ENCODE measurements at regions not wholly inside any gene's neighbourhood (a gene's known extent, or its start where the extent isn't known, plus 50 kb on each side); places are given as distances from the start of the nearest gene placed in this dataset.
"Not testable (repeated sequence)": the region's sequence is repeated elsewhere in the genome, so short reads cannot be mapped to it uniquely, and the experiment has no call there.

DNA sequence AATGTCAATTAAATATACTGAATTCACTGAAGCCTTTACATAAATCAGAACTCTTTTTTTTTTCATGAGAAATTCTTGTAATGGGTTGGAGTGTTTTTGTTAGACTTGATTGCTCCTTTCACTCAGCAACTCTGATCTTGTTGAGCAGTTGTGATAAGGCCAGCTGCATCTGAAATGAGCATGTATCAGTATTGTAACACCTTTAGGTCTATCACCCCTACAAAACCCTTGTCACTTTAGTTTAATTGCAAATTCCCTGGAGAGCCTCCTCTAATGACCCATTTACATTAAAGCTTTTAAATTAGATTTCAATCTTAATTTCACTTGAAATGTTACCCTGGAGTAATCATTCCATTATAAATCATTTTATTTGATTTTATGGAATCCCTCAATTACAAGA, 346.8 kb upstream of the TCF4 start:
- no peak for DNase-seq (ENCODE audit: low spot score)

DNA sequence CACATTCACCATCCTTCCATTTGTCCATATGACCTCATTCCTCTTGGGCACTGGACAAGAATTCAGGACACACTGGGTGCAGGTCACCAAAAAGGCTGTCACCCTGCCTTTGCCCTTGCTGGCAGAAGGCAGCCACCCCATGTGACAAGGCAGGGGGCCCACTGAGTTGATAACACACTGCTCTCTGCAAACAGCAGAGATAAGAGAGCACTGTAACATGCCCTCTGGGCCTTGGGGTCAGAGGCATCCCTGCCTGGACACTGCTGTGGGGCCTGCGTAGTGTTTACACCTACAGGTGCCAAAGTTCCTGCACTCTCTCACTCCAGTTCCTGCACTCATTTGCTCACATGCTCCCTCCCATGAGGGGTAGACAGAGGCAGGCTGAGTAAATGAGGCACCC, 344.7 kb upstream of the TCF4 start:
- no peak for DNase-seq (ENCODE audit: low spot score)

DNA sequence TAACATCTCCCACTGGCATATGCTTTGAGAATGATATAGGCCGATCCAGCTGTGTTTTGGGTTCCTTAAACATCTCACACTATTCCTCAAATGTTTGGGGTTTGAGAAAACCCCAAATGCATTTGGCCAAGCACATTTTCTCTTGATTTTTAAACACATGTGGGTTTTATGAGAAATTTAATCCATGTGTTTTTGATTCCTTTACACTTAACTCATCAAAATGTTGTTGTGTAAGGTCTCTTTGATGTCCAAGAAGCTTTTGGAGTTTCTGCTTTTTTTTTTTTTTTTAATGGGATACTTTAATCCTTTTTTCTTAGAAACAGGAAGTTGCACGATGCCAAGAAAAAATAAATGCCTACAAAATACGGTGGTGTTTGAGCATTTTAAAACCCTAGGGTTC, 339.8 kb upstream of the TCF4 start:
- no peak for DNase-seq (ENCODE audit: low spot score)

DNA sequence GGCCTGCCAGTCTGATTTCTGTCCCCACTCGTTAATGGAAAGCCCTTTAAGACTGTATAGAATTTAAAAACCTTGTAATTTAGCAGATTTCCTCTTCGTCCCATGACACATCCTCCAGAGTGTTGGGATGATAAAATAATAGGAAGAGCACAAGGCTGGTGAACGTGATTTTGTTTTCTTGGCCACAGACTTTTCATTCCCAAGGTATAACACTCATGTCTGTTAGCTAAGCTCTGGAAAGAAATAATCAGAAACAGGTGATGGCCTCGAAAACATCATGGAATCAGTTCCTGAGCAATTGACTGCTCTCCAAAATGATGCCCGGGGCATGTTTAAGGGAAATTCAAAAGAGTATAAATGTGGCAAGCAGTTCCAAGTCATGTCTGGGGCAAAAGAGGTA, 337.8 kb upstream of the TCF4 start:
- DNase-seq (ENCODE audit: low spot score) = no peak

DNA sequence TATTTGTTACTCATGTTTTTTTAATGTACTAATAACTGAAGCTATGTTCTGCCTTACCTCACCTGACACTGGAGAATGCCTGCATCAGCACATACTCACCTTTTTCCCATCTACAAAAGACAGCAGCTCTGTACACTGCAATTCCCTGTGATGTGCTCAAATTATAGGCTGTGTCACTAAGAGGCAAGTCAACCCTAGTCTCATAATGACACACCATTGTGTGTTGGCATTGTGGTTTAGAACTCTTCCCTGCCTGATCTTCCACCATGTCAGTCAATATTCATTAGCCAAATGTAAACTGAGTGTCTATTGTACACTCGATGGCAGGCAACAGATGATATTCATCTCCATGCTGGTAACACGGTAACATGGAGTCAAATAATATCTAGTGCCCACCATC, 332.1 kb upstream of the TCF4 start:
- DNase-seq (ENCODE audit: low spot score) = no peak

DNA sequence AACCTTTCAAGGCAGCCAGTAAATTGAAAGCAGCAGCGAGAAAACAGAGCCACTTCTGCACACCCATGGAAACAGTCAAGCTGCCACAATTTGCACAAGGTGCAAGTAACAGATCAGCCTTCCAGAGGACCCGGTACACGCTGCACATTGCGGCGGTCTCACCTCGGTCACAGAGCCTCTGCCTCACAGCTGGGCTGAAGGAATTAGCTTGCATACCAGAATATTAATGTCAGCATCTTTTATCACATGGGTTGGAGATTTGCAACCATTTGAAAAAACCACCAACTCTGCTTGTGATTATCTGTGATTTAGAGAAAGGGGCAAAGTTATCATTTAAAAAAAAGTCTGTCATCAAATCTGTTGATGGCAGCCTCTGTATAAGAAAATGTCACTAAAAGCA, 330.5 kb upstream of the TCF4 start:
- DNase-seq (ENCODE audit: low spot score) = no peak

DNA sequence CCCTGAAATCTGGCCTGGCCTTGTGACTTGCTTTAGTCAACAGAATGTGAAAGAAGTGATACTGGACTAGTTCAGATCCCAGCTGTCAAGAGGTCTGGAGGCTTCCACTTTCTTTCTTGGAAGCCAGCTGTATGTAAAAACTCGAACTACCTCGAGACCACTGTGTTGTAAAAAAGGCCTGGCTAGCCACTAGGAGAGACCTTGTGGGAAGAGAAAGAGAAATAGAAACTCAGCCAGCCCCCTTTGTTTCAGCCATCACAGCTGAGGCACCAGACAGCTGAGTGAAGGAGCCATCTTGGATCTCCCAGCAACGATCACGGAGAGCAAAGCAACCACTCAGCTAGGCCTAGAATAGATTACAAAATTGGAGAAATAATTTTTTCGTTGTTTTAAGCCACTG, 324.9 kb upstream of the TCF4 start:
- no peak for DNase-seq (ENCODE audit: low spot score)

DNA sequence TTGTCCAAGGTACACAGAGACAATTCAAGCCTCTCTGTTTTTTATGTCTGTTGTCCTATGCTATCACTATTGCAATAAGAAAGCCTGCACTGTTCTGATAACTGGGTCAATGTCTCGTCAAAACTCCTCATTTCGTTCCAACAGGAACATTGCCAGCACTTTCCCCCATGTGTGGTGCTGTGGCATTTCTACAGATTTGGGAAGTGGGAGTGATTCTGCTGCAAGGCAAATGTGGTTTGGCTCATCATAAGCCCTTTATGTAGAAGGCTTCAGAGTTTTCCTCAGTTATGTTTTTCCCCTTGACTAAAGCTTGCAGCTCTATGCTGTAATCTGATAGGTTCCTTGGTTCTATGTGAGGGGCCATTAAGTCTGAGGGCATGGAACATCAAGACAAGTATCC, 324.1 kb upstream of the TCF4 start:
- no peak for DNase-seq (ENCODE audit: low spot score)

DNA sequence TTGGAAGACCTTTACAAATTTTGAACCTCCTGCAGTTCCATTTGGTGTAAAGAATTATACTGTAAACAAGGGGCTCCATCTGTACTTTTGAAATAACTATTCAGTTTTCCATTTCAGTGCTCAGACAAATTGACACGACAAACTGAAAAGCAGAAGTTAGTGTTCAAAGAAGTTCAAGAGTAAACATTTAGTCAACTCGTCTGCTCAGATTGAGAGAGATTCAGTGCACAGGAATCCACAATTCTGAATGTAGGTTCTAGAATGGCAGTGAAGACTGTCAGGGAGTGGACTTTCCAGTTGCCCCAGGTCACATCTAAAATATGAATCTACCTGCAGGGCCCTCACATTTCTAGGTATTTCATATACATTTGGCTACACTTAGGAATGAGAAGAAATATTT, 322.3 kb upstream of the TCF4 start:
- peak; percentile 24 for DNase-seq (ENCODE audit: low spot score)

DNA sequence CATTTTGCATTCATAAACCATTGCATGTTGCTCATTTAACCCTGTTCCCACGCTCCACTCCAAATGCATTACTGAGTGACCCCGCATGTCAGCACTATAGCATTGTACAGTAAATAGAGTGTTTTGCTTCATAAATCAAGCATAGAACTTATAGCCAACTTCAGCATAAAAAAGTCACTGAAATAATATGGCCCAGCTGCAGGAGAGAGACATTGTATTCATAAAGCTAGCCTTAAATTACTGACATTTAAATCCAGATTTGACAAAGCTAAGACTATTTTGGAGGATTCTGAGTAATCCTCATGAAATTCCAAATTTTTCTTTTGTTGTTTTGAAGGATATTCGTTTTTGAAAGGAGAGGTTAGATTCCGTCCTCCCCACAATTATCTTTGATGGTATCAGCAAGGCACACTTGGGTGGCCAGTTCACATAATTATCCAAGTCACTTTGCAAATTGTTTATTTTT, 320.9 kb upstream of the TCF4 start:
- DNase-seq (ENCODE audit: low spot score) = no peak

DNA sequence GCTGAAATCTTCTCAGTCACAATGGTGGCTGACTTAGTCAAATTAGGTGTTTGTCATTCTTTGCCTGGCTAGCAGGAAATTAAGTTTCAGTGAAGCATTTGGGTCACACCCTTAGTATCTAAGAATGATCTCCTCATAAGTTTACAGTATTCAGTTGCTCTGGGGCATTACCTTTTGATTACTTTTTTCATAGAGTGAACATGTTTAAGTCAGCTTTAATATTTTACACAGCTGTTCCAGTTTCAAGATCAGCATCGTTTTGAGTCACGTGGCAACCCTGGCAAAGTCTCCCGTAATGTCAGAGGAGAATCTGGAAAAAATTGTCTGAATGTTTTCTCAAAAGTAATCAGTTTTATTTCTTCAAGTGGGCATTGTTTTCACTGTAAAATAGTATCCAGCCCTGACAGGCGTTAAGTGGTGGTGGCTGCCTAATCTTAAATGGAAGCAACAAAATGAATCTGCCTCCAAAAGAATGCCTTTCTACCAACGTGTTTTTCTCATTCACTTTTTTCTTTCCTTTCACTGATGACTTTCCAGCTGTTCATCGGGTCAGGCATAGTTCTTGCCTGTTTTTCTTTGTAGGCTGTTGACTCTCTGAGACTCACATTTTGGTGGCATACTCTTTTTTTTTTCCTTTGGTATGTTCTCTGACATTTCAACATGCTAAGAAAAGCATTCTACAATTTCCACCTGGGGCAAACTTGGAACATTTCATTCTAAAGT, 319.6 kb upstream of the TCF4 start:
- peak; percentile 11 for DNase-seq (ENCODE audit: low spot score)

DNA sequence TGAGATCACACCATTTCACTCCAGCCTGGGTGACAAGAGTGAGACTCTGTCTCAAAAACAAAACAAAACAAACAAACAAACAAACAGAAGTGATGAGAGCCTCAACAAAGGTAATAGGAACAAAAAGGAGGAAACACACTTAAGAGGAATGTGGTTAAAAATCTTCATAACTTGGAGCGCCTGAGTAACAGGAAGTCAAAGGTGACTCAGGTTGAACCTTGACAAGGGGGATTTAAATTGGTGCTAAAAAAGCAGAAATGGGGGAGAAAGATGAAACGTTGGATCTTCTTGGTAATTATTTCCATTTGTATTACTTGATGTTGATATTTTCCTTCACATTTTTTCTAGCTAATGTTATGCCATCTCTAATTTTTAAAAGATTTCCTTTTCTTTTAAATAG, 318.5 kb upstream of the TCF4 start:
- DNase-seq (ENCODE audit: low spot score) = no peak

DNA sequence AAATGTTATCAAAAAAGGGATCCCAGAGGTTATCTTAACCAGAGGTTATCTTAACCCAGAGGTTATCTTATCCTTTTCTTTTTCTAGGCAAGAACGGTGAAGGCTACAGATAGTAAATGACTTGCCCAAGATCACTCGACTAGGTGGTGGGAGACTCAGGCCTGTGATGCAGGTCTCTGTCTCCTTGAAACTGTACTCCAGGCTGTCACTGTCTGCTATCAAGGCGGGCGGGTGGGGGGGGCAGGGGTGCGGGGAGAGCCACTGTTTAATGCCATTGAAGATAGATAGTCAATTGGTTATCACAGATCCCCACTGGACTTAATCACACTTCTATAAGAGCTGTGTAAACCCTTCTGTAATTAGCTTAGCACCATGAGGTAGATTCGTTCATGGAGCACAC, 315.9 kb upstream of the TCF4 start:
- DNase-seq (ENCODE audit: low spot score) = no peak

DNA sequence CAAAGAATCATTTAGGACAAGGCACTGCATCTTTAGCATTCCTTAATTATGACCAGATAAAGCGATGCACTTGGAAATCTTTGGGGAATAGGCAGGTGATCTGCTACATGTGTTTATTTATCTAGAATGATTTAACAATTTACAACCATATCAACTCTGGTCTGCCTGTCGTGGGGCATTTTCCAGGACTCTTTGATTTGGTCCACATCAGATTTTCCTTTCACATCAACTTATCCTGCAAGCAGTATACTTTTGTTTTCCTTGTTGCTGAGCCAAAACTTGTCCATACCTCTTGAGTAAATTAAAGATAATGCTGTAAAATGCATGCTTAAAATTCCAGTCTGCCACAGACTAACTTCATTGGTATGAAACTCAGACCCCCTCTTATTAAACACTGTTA, 312.4 kb upstream of the TCF4 start:
- no peak for DNase-seq (ENCODE audit: low spot score)

DNA sequence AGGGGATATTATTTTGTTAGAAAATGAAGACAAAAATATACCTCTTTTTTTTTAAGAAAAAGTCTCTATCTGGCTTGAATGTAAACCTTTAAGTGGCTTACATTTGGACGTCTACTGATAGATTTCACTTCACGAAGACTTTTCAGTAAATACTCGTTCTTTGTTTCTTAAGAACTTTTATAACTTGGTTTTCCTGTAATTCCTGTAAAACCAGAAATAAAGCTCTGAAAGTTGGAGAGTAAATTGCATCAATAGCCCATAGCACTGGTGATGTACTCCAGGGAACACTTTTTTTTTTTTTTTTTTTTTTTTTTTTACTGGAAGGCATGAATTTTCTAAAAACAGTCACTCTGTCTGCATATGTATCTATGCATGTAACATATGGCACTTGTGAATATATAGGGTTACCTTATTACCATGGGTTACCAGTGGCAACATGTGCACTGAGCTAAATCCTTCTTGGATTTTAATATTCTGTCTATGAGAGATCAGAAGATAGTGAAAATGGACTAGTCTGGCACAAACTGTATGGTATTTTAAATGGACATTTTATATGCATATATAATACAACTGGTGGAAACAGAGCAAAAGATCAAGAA, 309.2 kb upstream of the TCF4 start:
- no peak for DNase-seq (ENCODE audit: low spot score)

DNA sequence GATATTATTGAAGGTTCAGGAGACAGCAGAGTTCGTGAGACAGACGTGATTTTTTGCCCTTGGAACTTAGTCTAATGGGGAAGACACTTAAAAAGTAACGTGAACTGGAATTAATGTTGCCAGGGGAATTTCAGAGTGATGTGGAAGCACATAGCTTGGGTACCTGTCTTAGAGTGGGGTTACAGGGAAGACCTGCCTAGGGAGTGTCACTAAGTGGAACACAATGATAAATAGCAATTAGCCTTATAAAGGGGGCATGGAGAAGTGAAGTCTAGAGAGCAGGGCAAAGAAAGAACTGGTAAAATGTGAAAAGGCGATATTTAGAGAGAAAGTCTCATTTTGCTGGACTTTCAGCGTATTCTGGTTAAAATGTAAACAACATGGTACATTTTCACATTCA, 306.0 kb upstream of the TCF4 start:
- DNase-seq (ENCODE audit: low spot score) = no peak

DNA sequence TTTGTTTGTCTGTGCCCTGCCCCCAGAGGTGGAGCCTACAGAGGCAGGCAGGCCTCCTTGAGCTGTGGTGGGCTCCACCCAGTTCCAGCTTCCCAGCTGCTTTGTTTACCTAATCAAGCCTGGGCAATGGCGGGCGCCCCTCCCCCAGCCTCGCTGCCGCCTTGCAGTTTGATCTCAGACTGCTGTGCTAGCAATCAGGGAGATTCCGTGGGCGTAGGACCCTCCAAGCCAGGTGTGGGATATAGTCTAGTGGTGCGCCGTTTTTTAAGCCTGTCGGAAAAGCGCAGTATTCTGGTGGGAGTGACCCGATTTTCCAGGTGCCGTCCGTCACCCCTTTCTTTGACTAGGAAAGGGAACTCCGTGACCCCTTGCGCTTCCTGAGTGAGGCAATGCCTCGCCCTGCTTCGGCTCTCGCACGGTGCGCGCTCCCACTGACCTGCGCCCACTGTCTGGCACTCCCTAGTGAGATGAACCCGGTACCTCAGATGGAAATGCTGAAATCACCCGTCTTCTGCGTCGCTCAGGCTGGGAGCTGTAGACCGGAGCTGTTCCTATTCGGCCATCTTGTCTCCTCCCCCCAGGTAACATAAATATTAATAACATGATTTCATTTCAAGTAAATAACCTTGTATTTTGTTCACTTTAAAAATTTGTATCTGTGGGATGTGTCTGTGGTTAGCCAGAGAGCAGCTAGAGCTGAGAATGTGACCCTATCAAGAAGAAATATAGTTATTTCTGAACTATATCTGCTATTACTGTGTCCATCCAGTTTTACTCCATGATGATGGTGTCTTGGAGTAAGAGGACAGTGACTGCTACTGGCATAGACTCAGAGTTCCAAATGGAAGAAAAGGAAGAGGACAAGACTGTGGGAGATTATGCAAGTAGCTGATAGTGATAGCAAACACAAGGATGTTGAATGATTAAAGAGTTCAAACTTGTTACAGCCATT, 305.1 kb upstream of the TCF4 start:
- not testable (repeated sequence) for DNase-seq (ENCODE audit: low spot score)

DNA sequence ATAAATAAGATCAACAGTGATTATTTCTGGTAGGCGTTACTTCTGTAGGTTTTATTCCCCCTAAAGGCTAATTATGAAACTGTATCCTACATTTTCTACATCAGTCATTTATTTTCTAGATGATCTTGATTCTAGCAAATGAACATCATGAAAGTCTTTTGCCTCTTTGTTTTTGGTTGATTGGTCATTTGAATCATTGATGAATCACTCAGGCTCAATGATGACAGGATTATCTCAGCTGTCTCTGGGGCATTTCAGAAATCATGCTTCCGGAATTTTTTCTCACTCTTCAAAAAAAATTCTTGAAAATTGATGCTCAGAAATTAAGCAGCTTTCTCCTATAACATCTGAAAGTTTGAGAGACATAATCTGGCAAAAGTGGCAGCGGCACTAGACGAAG, 298.9 kb upstream of the TCF4 start:
- DNase-seq (ENCODE audit: low spot score) = no peak

DNA sequence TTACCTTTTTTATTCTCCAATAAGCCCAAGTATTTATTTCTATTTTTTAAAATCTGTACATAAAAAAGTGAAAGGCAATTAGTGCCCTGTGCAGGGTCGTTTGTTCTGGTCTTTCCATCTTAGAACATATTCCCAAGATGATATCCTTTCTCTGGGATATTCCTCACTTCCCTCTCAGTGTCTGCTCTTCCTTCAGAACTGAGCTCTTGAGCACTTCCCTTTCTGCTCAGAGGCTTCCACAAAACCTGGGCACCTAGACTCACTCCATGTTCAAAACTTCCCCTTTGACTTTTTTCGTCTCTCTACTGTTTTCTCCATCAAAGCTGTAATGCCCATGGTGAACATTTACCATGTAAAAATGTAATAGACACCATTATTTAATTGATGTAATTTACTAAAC, 296.5 kb upstream of the TCF4 start:
- DNase-seq (ENCODE audit: low spot score) = no peak

DNA sequence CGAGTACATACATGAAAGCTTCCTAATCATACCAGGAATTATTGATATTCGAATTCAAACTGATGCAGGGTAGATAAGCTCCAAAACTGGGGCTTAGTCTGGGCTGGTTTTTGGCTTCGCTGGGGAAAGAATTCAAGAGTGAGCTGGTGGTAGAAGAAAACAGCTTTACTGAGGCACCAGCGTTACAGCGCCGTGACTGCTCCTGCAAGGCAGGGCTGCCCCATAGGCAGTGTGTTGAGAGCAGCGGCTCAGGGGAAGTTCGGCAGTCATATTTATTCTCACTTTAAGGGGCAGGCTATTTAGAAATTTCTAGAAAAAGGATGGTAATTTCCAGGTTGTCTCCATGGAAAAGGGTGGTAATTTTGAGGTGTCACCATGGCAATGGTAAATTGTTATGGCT, 292.6 kb upstream of the TCF4 start:
- DNase-seq (ENCODE audit: low spot score) = no peak

DNA sequence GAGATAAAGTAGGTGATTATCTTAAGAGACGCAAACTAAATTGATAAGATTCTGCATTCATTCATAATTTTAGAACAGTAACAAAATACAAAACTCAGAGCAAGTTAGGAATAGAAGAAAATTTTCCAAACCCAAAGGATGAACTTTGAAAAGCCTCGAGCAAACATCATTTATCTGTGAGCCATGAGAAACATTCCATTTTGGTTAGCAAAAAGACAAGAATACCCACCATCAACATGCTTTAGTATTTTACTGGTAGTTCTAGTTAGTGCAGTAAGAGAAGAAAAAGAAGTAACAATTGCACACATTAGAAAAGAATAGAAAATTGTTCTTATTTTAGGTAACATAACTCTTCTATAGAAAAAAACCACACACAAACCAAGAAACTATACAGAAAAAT, 291.3 kb upstream of the TCF4 start:
- DNase-seq (ENCODE audit: low spot score) = no peak

DNA sequence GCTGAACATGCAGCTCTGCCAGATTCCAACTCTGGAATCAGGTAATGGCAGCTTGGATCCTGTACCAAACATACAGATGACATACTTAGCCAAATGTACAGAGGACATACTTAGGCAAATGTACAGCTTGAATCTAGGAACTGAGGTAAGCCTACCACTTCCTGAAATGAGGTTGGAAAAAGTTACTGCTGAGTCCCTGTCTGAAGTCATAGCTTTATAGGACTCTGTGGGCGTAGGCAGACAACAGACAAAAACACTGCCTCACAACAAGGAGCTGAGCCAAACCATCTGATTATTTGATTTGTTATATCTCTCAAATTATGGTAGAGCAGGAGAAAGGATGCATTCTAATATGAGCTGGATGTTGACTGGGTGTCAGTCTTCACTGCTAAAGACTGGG, 290.2 kb upstream of the TCF4 start:
- DNase-seq (ENCODE audit: low spot score) = no peak

DNA sequence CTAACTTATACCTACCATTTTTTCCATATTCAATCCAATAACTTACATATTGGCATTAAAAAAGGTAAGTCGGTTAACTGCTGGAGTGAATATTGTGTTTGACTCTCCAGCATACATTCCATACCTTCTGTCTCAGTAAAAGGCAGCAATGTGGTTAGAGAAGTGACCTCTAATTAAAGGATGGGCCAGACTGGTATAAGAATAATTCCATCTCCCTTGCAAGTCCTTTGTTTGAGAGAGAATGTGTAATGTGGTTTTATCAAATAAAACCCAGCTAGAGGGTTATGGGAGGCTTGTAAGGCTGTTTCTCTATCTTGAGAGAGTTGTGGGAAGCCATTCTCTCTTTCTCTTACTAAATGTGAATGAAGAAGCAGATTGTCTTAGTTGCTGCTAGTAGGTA, 289.3 kb upstream of the TCF4 start:
- DNase-seq (ENCODE audit: low spot score) = no peak
